Mucosa of descending colon (tissue), 3 donors: ENCODE measurements at regions not wholly inside any gene's neighbourhood (a gene's known extent, or its start where the extent isn't known, plus 50 kb on each side); places are given as distances from the start of the nearest gene placed in this dataset.
A peak's percentile ranks its signal among the peaks of the same experiment; 100 is the strongest.

Experiments
- ATAC-seq: fragments of 200-7000 bp; cut with Tn5 transposase; one replicate; pipeline ENCODE4 v1.9.1; 2020; ENCODE audit warnings: mild to moderate bottlenecking, moderate library complexity
- DNase-seq, 3 donors: peaks; one replicate each; pipeline ENCODE4 v3.0.0-alpha.2; 2020
- H3K36me3 ChIP-seq: fragments of 200-600 bp; one replicate; pipeline ENCODE4 v1.8.0; 2021; ENCODE audit warnings: low read depth, mild to moderate bottlenecking
- H3K4me1 ChIP-seq: fragments of 200-600 bp; one replicate; pipeline ENCODE4 v1.8.0; 2021; ENCODE audit warnings: low read depth, mild to moderate bottlenecking
- H3K4me3 ChIP-seq: fragments of 200-600 bp; one replicate; pipeline ENCODE4 v1.8.0; 2021; ENCODE audit warnings: mild to moderate bottlenecking
- H3K9me3 ChIP-seq: fragments of 200-600 bp; one replicate; pipeline ENCODE4 v1.8.0; 2021; ENCODE audit warnings: mild to moderate bottlenecking
- intact Hi-C, 2 donors: fragments of 100-400 bp; cut with DNase I in 1 of 2; cut with micrococcal nuclease in 1 of 2; formaldehyde crosslinking; loops; one replicate each; pipeline versions ENCODE4 v1.11.0 to v1.11.1; 2022; cut with DNase I, micrococcal nuclease
- TF ChIP-seq, protein P1 (sequence below): fragments of 200-600 bp; IDR thresholded peaks from one replicate; pipeline ENCODE4 v1.8.0; 2022; ENCODE audit warnings: antibody characterized with exemption, mild to moderate bottlenecking
- donor health status: DM: no; HTN: no; CAD: no; lungs with moderate emphysema.
- donor health status: DM: no; HTN: no; CAD: no.
- donor health status: DM: no; HTN: yes; CAD: no.

DNA sequence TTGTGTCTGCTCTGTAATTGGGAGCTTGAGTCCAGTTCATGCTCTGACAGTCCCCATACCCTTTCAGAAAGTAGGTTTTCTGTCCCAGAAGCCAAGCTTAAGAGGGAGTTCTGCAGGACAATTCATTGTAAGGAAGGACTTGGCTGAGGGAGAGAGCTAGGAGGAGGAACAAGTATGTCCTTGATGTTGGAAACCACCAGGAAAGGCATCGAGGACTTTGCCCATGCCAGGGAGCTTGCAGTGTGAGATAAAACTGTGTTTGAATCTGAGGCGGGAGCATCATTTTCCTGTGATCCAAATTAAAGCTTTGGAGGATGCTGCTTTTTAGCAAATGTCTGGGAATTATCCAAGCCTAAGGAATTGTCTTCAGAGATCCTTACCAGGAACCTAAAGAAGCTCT is 175.3 kb downstream of the EMP1 start:
- intact Hi-C loops, result no loop called here
- Histone ChIP-seq H3K4me1 (peaks cover 8% of the 10 kb centered on the region), H3K4me3 (no peak overlapping the region), H3K9me3 (no peaks in the 10 kb centered on the region), H3K36me3 (no peaks in the 10 kb centered on the region)
- DNase-seq, result no peak
- ATAC-seq, result peak; percentile 51
- TF ChIP-seq, protein P1, sequence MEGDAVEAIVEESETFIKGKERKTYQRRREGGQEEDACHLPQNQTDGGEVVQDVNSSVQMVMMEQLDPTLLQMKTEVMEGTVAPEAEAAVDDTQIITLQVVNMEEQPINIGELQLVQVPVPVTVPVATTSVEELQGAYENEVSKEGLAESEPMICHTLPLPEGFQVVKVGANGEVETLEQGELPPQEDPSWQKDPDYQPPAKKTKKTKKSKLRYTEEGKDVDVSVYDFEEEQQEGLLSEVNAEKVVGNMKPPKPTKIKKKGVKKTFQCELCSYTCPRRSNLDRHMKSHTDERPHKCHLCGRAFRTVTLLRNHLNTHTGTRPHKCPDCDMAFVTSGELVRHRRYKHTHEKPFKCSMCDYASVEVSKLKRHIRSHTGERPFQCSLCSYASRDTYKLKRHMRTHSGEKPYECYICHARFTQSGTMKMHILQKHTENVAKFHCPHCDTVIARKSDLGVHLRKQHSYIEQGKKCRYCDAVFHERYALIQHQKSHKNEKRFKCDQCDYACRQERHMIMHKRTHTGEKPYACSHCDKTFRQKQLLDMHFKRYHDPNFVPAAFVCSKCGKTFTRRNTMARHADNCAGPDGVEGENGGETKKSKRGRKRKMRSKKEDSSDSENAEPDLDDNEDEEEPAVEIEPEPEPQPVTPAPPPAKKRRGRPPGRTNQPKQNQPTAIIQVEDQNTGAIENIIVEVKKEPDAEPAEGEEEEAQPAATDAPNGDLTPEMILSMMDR, result no peak

DNA sequence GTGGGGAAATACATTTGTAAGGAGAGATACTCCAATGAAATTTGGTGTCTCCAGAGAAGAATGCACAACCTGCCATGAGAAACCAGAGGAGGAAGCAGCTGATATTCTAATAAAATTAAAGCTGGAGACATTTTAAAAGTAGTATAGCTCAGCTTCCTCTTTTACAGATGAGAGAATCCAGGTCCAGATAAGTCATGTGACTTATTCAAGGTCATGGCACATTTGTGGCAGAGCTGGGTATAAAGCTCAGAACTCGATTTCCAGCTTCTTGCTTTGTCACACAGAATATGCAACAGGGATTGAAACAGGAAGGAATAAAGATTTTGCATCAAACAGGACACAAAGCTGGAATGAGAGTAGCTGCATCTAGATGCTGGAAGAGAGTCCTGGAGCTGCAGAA is 174.8 kb downstream of the EMP1 start:
- no peaks in the 10 kb centered on the region for H3K9me3 ChIP-seq
- no peaks in the 10 kb centered on the region for H3K36me3 ChIP-seq
- DNase-seq (no peak), ATAC-seq (no peak)
- intact Hi-C loops, result no loop called here
- peaks cover 8% of the 10 kb centered on the region for H3K4me1 ChIP-seq
- H3K4me3 ChIP-seq, result no peak overlapping the region
- TF ChIP-seq, protein P1, result no peak

DNA sequence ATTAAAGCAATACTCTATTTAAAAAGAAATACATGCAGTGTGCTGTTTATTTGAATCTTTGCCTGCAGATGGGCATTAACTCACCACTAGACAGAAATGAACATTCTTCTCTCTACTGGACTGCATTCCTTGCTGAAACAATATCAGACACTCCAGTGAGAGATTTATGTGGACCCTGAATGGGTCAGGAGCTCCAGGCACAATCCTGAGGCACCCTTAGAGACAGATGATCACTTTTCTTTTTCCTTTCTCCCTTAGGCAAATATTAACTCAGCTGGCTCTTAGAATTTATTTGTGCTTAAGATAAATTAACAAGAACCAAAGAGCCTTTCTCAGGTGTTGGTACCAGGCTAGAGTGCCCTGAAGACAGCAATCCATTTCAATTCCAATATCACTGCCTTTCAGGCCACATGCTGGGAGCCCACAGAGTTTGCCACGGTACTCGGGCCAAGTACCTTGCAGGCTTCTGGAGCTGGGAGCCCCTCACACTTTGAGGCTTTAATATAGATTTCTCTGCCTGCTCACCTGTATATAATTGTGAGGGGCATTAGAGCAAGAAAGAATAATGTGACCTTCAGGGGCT is 173.0 kb downstream of the EMP1 start:
- Histone ChIP-seq H3K9me3 (no peaks in the 10 kb centered on the region), H3K4me3 (no peak overlapping the region), H3K36me3 (no peaks in the 10 kb centered on the region), H3K4me1 (peaks cover 4% of the 10 kb centered on the region)
- ATAC-seq (no peak), DNase-seq (no peak)
- TF ChIP-seq, protein P1, result no peak
- intact Hi-C loops, result loop anchor here in 1 of 2 donors (10.0 kb wide), 1 partner anchor 165 kb away; no protein-coding TSS in a partner anchor

DNA sequence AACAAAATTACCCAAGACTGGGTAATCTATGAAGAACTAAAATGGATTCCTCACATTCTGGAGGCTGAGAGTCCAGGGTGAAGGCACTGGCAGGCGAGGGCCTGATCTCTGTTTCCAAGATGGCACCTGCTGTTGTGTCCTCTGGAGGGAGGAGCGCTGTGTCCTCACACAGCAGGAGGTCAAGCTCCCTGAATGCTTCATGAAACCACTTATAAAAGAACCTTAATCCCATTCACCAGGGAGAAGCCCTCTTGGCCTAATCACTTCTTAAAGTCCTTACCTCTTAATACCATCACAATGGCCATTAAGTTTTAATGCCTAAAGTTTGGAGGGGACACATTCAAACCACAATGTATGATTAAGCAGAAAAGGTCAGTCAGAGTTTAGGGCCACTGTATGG is 172.4 kb downstream of the EMP1 start:
- intact Hi-C loops, result loop anchor here in 1 of 2 donors (10.0 kb wide), 1 partner anchor 166 kb away; no protein-coding TSS in a partner anchor
- ATAC-seq (no peak), DNase-seq (no peak)
- TF ChIP-seq, protein P1, result no peak
- no peak overlapping the region for H3K4me3 ChIP-seq
- no peaks in the 10 kb centered on the region for H3K9me3 ChIP-seq
- no peaks in the 10 kb centered on the region for H3K36me3 ChIP-seq
- H3K4me1 ChIP-seq, result peaks cover 4% of the 10 kb centered on the region

DNA sequence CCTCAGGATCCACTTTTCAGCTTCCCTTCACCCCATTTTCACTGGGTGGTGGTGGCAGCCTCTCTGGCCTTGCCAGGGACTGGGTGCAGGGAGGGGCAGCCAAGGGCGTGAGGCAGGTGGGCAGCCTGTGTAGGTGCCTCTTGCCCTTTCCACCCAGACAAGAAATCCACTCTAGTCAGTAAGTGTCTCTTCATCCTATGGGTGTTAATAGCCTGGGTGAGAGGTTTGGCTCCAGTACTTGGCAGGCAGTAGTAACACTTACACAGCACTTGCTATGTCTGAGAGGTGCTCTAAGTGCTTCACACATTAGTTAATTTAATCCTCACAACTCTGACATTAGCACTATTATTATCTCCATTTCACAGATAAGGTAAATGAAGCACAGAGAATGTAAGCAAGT is 171.9 kb downstream of the EMP1 start:
- intact Hi-C loops, result loop anchor here in 1 of 2 donors (10.0 kb wide), 1 partner anchor 166 kb away; no protein-coding TSS in a partner anchor
- no peak for DNase-seq
- no peak for ATAC-seq

More for the DNA sequence above, 171.9 kb downstream of the EMP1 start:
- Histone ChIP-seq H3K36me3 (no peaks in the 10 kb centered on the region), H3K9me3 (no peaks in the 10 kb centered on the region), H3K4me3 (no peak overlapping the region), H3K4me1 (peaks cover 4% of the 10 kb centered on the region)
- TF ChIP-seq, protein P1, result no peak
